ENCODE measurements at regions not wholly inside any gene's neighbourhood (a gene's known extent, or its start where the extent isn't known, plus 50 kb on each side); places are given as distances from the start of the nearest gene placed in this dataset.
"Not testable (repeated sequence)": the region's sequence is repeated elsewhere in the genome, so short reads cannot be mapped to it uniquely, and the experiment has no call there.

DNA sequence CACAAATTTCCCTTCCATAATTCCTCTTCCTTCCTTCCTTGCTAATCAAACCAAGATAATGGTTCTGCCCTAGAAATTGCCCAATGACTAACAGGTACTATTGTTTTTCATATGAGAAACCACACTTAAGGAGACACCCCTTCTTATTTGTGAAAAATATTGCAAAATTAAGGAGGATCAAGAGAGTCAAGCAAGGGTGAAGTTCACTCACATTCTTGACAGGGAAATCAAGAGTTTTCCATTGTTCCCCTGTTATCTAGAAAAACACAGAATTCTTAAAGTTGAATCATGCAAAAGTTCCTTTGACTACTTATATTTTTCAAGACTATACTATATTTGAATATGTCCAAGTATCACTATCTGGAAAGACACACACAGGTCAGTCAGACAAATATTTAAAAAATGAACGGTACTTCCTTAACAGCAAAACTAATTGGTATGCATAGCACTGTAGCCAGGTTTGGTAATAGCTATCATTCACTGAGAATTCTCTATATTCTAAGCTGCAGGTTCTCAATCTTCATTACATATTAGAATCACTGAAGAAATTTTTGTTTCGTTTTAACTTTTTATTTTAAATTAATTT lies 897.2 kb downstream of the DIAPH3 start:
- DNase-seq (ENCODE audit: extremely low read depth in 1 of 2, low read depth in 1 of 2), result no peak

DNA sequence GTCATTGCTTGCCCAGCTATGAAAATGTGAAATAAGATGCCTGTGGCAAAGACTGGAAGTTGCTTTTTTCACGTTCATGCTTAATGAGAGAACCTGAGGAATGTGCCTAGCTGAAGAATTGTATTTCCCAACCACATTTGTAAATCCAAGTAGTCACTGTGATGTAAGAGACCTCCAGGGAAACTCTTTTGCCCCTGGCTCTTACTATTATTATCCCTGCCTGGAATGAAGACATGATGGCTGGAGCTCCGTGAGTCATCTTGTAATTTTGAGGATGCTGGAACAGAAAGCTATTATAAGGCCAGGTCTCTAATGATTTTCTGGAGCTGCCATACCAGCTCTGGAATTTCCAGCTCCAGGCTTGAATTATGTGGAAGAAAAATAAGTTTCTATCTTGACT lies 894.3 kb downstream of the DIAPH3 start:
- DNase-seq (ENCODE audit: extremely low read depth in 1 of 2, low read depth in 1 of 2), result no peak

- DNase-seq (ENCODE audit: extremely low read depth in 1 of 2, low read depth in 1 of 2), result no peak
Measured at GRCh38 chr13:59270327-59270726, 893.4 kb downstream of the DIAPH3 start.

- DNase-seq (ENCODE audit: extremely low read depth in 1 of 2, low read depth in 1 of 2), result no peak
Measured at GRCh38 chr13:59274958-59275727, 888.6 kb downstream of the DIAPH3 start.

DNA sequence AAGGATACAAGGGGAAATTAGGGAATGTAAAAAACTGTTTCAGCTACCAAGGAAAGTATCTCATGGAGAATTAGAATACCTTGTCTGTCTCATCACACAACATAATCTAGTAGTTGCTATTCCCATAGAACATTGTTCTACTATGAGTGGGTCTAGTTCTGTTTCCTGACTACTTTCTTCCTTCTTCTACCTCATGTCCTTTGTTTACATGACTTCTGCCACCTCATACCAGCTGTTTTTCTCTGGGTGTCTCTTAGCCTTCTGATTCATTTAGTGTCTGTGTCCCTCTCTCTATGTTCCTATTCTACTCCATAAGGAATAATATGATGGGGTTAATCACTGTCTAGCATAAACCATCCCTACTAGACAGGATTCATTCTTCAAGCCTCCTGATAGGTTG lies 887.3 kb downstream of the DIAPH3 start:
- no peak for DNase-seq (ENCODE audit: extremely low read depth in 1 of 2, low read depth in 1 of 2)

- DNase-seq (ENCODE audit: extremely low read depth in 1 of 2, low read depth in 1 of 2), result no peak
Measured at GRCh38 chr13:59277106-59277505, 886.6 kb downstream of the DIAPH3 start.

GRCh38 chr13:59279028-59279427 lies 884.7 kb downstream of the DIAPH3 start:
- no peak for DNase-seq (ENCODE audit: extremely low read depth in 1 of 2, low read depth in 1 of 2)

DNA sequence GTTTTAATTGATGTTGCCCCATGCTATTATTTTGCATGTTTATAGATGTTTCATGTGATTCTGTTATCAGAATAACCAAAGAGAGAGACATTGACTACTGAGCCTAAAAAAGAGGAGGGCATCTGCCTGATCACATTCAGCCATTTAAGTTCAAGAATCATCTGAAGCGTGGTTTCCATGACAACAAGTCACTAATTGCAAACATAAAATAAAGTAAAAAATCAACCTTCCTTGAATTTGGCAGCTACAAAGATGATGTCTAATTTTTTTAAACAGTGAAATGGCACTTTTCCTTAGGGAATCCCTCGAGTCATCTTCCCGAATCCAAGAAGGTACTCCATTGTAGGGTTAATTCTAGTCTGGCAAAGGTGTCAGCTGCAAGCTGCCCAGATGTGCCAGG lies 884.2 kb downstream of the DIAPH3 start:
- DNase-seq (ENCODE audit: extremely low read depth in 1 of 2, low read depth in 1 of 2), result no peak

- no peak for DNase-seq (ENCODE audit: extremely low read depth in 1 of 2, low read depth in 1 of 2)
Measured at GRCh38 chr13:59280297-59280696, 883.4 kb downstream of the DIAPH3 start.

- no peak for DNase-seq (ENCODE audit: extremely low read depth in 1 of 2, low read depth in 1 of 2)
Measured at GRCh38 chr13:59281453-59281852, 882.3 kb downstream of the DIAPH3 start.

DNA sequence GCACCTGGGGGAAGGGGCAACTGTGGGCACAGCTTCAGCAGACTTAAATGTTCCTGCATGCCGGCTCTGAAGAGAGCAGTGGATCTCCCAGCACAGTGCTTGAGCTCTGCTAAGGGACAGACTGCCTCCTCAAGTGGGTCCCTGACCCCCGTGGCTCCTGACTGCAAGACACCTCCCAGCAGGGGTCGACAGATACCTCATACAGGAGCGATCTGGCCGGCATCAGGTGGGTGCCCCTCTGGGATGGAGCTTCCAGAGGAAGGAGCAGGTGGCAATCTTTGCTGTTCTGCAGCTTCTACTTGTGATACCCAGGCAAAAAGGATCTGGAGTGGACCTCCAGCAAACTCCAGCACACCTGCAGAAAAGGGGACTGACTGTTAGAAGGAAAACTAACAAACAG lies 871.5 kb downstream of the DIAPH3 start:
- not testable (repeated sequence) for DNase-seq (ENCODE audit: extremely low read depth in 1 of 2, low read depth in 1 of 2)

DNA sequence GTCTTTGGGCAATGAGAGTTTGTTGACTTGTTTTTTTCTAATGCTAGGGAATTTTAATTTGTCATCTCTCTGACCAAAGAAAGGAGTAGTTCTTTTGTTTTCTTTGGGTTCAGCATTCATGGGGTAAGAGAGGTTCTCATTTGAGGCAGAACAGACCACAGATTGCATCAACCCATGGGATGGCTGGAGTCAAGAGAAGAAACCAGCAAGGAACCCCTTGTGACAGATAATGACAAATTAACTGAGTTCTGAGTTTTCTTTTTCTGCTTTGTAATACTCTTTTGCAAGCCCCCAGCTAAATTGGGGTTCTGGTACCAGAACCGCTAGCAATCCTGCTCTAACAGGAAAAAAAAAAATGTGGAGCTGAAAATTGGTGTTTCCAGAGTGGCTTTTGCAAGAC lies 864.1 kb downstream of the DIAPH3 start:
- DNase-seq (ENCODE audit: extremely low read depth in 1 of 2, low read depth in 1 of 2), result no peak

DNA sequence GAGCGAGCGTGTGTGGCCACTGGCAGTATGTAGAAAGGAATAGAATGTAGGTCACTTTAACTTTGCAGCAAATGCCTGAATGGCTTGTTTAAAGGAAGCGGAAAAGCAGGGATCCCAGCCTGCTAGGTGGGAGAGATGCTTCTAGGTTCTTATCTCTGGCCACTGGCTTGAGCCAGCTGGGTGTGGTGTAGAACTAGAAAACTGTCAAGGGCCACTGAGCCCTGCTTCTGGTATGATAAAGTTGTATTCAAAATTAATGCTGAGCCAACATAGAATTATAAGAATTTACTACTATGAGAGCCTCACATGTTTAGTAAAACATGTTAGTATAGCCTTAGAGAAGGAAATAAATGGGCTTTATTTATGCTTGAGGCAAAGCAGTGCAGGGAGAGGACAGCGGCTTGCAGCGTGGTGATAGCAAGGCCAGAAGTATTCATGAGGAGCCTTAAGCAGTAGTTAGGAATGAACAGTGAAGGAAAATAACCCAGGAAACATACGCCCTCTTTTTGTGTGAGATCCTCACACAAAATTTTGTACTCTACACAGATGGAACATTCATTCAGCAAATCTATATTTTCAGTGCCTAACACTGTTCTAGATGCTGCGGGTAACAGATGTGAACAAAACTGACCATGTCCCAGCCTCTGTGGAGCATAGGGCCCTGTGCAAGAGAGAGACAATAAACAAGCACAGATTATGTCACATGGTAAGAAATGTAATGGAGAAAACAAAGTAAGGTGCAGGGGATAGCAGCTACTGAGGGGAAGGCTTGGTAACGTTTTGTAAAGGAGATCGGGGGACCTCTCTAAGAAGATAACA lies 863.2 kb downstream of the DIAPH3 start:
- no peak for DNase-seq (ENCODE audit: extremely low read depth in 1 of 2, low read depth in 1 of 2)

DNA sequence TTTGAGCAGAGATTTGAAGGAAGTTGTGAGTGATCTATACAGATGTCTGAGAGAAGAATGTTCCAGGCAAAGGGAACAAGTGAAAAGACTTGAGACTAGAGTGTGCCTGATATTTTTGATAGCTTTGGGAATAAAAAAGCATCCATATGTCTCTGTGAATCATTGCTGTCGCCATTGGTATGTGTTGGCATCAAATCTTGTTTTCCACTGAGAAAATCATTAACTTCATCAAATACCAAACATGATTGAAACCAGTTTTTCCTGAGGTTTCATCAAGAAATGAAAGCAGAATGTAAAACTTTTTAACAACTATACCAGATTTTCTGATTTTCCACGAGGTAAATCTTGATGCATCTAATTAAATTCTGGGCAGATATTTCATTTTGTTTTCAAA lies 862.6 kb downstream of the DIAPH3 start:
- DNase-seq (ENCODE audit: extremely low read depth in 1 of 2, low read depth in 1 of 2), result no peak

DNA sequence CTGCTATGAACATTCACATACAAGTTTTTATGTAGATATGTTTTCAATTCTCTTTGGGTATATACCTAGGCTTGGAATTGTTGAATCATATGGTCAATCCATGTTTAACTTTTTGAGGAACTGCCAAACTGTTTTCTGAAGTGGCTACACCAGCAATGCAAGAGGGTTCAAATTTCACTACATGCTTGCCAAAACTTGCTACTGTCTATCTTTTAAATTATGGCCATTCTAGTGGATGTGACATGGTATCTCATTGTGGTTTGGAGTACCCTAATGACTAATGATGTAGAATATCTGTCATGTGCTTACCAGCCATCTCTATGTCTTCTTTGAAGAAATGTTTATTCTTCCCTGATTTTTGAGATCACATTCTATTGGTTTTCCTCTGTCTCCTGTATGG lies 860.3 kb downstream of the DIAPH3 start:
- no peak for DNase-seq (ENCODE audit: extremely low read depth in 1 of 2, low read depth in 1 of 2)

DNA sequence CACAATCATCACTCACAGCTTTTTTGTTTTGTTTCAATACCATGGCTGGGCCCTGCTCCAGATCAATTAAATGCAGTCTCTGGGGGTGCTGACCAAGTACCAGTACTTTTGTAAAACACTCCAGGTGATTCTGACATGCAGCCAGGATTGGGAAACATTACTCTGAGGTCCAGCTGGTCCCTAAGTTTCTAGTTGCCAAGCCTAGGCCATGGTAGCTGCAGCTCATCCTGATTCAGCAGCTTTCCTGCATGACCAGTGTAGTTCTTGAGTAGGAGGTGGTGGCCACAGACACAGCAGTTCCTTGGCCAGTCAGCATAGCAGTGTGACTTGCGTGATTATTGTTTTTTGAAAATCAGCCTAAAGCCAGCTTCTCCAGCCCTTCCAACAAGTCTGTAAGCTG lies 859.1 kb downstream of the DIAPH3 start:
- no peak for DNase-seq (ENCODE audit: extremely low read depth in 1 of 2, low read depth in 1 of 2)

- no peak for DNase-seq (ENCODE audit: extremely low read depth in 1 of 2, low read depth in 1 of 2)
Measured at GRCh38 chr13:59305896-59306295, 857.8 kb downstream of the DIAPH3 start.

DNA sequence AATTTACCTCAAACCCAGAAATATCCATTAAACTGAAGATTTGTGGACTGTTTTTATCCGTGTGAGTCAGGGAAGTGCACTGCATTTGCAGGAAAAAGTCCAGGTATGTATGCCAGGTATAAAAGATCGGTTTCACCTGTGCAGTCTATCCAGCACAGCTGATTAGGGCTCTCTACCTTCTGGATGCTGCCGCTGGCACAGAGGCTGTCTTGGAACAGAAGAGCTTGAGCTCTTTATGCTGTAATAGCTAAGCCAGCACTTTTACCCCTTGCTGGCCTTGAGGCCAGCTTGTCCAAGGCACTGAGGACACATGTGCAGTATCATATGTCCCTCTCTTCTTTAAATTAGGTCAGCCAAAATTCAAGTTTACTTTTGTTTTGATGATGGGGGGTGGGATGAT lies 851.0 kb downstream of the DIAPH3 start:
- DNase-seq (ENCODE audit: extremely low read depth in 1 of 2, low read depth in 1 of 2), result no peak

GRCh38 chr13:59318320-59318930 lies 845.3 kb downstream of the DIAPH3 start:
- peak in 1 of 2 donors; percentile 27 for DNase-seq (ENCODE audit: extremely low read depth in 1 of 2, low read depth in 1 of 2)

DNA sequence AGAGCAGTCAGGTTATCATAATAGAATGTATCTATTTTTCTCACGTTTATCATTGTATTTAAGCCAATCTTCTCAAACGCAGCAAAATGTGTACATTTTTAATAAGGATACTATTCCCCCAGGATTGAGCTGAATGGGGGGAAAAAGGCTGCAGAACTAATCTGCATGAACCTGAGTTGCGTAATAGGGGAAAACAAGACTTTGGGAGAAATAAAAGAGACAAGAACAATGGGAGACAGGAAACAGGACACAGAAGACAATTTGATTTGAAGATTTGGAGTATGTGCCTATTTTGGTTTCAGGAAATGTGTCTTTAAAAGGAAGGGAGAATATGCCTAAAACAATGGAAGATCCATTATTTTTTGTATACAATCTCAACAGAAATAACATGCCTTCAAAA lies 844.5 kb downstream of the DIAPH3 start:
- no peak for DNase-seq (ENCODE audit: extremely low read depth in 1 of 2, low read depth in 1 of 2)

- no peak for DNase-seq (ENCODE audit: extremely low read depth in 1 of 2, low read depth in 1 of 2)
Measured at GRCh38 chr13:59320021-59320420, 843.7 kb downstream of the DIAPH3 start.
